PC-3 (cell line): ENCODE measurements at regions not wholly inside any gene's neighbourhood (a gene's known extent, or its start where the extent isn't known, plus 50 kb on each side); places are given as distances from the start of the nearest gene placed in this dataset.

Source experiments
- CTCF ChIP-seq: fragments of 300-600 bp; sonication (generic); conservative IDR thresholded peaks from 2 replicates; pipeline ENCODE4 v1.5.1; 2017; ENCODE audit warnings: antibody characterized with exemption, low read depth, mild to moderate bottlenecking, low read length
- EZH2 ChIP-seq: fragments of 300-600 bp; sonication (generic); IDR thresholded peaks from one replicate; pipeline ENCODE4 v1.6.1; 2017; ENCODE audit warnings: antibody characterized with exemption, mild to moderate bottlenecking, low read length; ENCODE audit not compliant: unreplicated experiment

GRCh38 chr14:28116716-28117115 is 649.9 kb upstream of the FOXG1 start:
- 0 out of 2 replicates have a peak, but pooled peaks have one; percentile 31 for TF ChIP-seq CTCF
- no peak for TF ChIP-seq EZH2
